Hematopoietic multipotent progenitor cell (in vitro differentiated cells): ENCODE measurements at regions not wholly inside any gene's neighbourhood (a gene's known extent, or its start where the extent isn't known, plus 50 kb on each side); places are given as distances from the start of the nearest gene placed in this dataset.

ENCODE experiments used
- DNase-seq, 3 donors: peaks; one replicate each; pipeline ENCODE4 v3.0.0-alpha.2; 2011 to 2015; ENCODE audit warnings: low read depth in 2 of 3, low spot score in 2 of 3

GRCh38 chr9:90948156-90948555 is 146.5 kb downstream of the SYK start:
- DNase-seq, result no peak

- no peak for DNase-seq
Measured at GRCh38 chr9:90950600-90950999, 149.0 kb downstream of the SYK start.

GRCh38 chr9:90953200-90953599 is 151.6 kb downstream of the SYK start:
- DNase-seq, result no peak

DNA sequence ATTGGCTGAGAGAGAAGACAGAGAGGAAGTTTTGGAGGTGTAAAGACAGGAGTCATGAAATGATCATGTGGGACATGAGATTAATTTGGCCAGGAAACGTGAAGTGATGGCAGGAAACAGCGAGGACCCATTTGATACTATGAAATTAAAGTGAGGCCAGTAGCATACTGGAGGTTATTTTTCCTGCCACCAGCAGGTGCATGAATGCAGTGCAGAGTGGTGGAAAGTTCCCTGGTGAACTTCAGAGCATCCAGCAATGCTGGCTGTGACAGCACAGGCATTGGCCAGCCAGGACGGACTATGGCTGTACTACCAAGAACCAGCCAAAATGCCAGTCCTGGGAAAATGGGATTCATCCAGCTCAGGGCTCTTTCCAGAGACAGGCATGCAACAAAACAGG is 152.2 kb downstream of the SYK start:
- DNase-seq, result no peak

DNA sequence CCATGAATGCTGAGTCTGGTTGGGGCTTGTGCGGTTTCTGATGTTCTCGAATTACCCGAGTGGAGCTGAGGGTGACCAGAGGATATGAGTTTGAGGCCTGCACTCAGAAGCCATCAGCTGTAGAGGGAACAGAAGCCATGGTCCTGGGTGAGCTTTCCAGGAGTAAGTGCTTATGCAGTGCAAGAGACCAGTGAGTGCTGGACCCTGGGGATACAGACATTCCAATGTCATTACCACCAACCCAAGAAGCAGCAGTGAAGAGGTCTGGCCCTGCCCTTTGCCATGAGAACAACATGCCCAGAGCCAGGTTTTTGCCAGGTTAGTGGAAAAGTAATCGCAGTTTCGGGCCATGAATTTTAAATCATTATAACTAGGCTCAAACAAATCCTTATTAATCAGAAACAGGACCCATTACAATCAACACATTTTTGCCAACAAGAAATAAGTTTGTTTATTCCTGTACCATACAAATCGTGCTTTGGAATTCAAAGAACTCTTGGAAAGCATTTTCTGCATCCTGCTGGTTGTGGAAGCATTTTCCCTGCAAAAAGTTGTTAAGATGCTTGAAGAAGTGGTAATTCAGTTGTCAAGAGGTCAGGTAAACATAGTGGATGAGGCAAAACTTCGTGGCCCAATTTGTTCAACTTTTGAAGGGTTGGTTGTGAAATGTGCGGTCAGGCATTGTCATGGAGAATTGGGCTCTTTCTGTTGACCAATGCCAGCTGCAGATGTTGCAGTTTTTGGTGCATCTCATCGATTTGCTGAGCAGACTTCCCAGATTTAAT is 154.6 kb downstream of the SYK start:
- no peak for DNase-seq

DNA sequence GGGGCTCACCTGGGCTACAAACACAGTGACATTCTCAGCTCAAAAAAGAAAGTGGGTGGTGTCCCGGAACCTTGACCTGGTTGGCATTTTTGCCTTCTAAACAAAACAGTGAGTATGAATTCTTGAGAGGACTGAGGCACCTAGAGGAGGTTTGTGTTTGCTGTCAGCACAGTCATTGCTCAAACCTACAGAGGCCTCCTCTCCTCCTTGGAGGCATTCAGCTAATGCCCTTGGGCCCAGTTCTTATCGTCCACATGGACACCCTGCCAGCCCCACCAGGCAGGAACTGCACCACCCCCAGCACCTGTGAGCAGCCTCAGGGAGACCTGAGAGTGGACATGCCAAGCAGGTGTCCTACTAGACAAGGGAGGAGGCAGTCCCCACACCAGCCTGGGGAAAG is 156.7 kb downstream of the SYK start:
- no peak for DNase-seq

DNA sequence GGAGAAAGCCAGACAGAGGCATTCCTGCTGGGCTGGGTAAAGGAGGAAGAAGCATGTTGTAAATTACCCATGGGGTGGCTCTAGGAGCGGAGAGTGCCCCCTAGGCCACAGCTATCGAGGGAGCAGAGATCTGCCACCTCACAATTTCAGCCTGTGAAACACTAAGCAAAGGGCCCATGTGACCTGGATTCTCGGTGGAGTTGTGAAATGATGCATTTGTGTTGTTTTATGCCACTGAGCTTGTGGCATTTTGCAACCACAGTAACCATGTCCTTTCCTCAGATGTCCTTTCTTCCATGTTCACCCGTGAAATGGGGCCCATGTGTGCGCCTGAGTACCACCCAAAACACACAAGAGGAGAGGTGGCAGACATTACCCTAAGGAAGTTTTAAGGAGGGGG is 159.3 kb downstream of the SYK start:
- no peak for DNase-seq

- no peak for DNase-seq
Measured at GRCh38 chr9:90961375-90961774, 159.8 kb downstream of the SYK start.

- DNase-seq, result peak in 1 of 3 donors; percentile 5
Measured at GRCh38 chr9:90964101-90965020, 162.7 kb downstream of the SYK start.

GRCh38 chr9:90965226-90966030 is 163.8 kb downstream of the SYK start:
- no peak for DNase-seq

DNA sequence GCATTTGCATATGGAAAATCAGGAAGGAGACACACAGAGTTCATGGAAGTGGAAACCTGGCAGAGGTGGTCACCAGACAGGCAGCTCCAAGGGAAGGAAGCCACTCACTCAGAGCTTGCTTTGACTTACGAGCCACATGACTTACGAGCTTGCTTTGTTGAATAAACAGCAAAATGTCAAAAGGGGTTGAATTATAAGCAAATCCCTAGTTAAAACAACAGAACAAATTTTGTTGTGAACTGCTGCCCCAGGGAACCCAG is 164.3 kb downstream of the SYK start:
- no peak for DNase-seq

- no peak for DNase-seq
Measured at GRCh38 chr9:90966480-90967144, 165.0 kb downstream of the SYK start.

DNA sequence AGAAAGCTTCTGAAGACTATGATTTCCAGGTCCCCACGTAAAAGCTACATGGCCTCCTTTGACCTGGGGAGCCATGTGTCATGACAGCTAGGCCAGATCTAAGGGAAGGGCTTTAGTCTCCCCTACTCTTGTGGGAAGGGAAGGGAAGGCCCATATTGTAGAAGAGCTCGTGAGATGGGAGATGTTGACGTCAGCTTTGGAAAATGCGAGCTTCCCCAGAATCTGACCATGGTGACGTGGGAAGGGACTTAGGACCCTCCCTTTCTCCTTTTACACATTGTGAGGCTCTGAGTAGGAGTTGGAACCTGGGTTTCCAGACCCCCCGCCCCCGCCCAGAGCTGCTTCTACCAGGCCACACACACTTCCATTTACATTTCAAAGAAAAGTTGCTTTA is 165.5 kb downstream of the SYK start:
- DNase-seq, result no peak

- no peak for DNase-seq
Measured at GRCh38 chr9:90969021-90969675, 167.5 kb downstream of the SYK start.

DNA sequence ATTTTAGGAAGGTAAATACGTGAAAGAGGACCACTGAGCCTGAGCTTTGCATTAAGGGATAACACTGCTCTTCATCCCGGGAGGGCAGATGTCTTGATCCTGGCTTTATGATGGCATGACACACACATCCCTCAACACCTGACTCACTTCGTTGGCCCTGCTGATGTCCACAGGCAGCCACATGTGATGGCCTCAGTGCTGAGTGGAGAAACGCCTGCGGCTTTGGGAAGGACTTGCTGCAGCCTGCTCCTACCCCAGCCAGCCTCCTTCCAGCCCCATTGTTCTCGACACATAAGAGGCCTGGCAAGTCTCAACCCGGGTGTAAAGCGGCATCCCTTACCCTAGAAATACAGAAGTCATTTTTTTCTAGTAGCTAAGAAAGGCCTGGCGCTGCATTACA is 169.0 kb downstream of the SYK start:
- no peak for DNase-seq

GRCh38 chr9:90972057-90972456 is 170.4 kb downstream of the SYK start:
- DNase-seq, result no peak

GRCh38 chr9:90974016-90974415 is 172.4 kb downstream of the SYK start:
- DNase-seq, result no peak

GRCh38 chr9:90974643-90975245 is 173.1 kb downstream of the SYK start:
- no peak for DNase-seq

DNA sequence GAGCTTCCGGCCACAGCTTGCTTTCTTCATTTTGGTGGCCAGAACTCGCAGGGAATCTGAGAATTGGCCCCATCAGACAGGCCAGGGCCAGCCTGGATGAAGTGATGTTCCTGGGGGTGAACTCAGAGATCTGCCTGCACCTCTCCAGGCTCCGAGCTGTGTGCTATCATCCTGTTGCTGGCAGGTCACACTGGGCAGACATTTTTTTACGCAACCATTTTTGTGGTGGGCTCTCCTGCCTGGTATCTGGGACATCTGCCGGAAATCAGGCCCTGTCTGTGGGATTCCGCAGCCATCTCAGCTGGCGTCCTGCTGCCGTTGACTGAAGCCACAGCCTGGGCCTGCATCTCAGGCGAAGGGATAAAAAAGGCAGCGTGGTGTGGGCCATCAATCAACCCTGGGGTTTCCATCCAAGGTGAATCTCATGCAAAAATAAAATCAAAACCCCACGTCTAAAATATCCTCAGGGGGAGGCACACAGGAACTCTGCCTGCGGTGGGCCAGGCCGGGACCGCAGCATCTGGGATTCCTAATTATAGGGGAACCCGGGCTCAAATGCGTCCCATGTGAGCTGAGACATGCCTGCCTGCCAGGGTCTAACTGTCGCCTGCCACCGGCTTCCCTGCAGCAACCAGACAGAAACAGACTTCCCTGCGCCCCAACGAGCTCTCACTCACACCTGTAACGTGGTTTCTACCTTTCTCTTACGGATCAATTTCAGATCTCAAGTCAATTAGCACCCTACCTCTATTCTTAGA is 174.3 kb downstream of the SYK start:
- peak in 2 of 3 donors; percentile 12 to 29 for DNase-seq
